CMK (cell line): ENCODE measurements at regions not wholly inside any gene's neighbourhood (a gene's known extent, or its start where the extent isn't known, plus 50 kb on each side); places are given as distances from the start of the nearest gene placed in this dataset.

Experiments used
- DNase-seq: peaks from one replicate; pipeline ENCODE4 v3.0.0-alpha.2; 2010; ENCODE audit warnings: low read depth

DNA sequence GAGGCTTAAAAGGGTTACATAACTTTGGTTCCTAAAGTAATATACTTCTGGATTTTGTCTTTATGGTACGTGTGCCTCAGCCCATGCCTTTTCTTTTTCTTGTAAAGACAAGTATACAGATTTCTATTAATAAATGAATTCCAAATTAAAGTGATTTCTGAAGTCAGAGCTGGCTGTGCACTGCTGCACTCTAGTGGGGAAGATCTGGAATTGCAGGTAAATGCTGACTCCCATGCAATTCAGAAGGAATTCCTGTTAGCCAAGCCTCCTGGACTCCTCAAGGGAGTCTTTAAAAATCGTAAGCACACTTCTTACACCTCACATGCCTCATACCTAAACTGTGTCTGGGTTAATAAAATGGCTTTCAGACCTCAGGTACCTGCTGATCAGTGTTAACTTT lies 118.4 kb upstream of the SLC7A1 start:
- no peak for DNase-seq

DNA sequence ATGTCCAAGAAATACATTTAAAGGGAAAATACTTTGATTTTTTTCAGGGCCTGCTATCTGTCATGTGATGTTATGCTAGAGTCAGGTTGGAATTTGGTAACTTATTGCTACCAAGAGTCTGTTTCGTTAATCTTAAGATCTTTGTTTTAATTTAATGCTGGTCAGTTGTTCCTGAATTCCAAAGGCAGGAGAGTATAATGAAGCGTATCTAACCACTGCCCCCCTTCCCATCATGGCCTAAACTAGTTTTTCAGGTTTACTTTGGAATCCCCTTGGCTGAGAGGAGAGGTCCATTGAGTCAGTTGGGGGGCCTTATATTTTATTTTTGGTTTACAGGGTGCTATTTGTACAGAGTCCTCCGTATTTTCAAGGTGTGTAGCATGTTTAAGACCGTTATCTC lies 116.3 kb upstream of the SLC7A1 start:
- DNase-seq: no peak

DNA sequence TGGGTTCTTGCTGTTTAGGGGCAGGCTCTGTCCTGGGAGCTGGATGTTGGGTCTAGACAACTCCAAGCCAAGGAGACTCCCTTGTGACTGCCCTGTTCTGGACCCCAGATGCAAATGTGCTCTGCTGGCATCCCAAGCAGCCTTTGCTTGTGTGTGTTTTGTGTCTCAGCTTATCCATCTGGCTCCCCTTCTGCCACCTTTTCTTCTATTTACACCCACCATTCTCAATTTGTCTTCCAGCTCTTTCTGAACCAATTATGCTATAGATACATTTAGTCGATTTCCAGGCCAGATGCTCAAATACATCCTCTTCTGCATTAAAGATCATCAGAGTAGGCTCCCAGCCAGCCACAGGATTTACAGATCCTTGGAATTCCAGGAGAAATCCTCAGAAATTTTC lies 115.0 kb upstream of the SLC7A1 start:
- DNase-seq: no peak

DNA sequence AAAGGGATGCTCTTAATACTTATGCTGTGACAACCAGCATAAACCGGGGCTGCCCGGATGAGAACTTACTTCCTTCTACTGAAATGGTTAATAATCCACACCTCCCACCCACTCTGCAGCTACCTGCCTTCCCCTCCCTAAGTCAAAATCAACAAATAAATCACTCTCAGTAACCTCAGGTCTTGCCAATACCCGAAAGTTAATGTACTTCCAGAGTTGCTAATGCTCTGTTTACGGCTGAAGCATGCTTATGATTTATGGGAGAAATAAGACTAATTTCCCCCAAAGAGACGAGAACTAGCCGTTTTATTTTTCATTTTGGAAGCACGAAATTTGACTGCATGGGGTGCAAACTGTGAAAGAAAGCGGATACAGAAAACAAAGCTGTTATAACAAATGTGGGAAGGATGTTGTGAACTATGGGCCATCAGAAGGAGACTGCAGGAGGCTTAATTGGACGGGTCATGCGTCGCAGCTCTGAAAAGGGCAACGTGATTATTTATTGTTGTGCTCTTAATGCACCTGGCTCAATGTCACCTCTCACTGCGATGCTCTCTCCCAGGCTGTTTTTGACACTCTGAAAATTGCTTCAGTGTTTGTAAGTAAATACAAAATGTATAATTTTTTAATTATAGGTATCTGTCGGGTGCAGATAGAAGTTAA lies 114.0 kb upstream of the SLC7A1 start:
- no peak for DNase-seq

DNA sequence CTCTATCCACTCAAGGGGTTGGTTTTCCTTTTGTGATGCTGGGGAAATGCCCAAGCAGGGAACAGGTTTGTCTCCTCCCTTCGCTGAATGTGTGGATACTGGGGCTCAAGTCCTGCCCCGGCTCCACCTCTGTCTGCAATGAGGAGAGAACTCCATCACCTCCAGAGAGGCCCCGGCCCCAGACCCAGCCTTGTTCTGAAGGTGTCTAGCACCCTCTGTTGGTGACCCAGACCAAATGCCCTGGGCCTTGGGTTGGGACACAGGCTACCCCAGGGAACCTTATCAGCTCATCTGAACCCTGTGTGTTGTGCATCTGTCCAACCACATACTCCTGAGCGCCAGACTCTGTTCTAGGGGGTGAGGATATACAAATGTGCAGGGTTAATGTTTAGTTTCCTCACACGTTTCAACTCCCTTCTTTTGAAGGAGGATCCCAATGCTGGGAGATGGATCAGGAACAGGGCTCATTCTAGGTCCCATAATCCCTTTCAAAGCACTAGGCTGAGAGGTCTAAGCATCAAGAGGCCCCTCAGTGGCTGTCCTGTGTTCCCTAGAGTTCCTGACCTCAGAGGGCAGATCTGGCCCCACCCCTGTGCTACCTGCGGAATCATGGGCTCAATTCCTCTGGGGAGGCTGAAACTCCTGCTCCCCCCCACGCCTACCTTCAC lies 112.5 kb upstream of the SLC7A1 start:
- DNase-seq: peak; percentile 22

DNA sequence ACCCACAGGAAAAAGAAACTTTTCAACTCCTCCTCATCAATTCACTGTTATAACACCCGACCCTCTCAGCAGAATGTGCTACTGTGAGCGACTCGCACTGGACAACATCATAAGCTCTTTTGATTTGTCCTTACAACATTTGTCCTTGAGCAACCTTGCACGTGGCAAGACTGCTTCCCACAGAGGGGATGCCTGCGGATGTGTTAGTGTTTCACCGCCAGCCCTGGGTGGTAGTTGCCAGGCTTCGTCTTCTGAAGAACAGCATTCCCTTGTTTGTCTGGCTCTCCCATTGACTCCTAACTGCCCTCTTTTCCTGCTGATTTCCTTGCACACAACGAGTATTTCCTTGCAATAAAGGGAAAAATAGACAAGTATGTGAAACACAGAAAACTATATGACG lies 111.4 kb upstream of the SLC7A1 start:
- DNase-seq: no peak

DNA sequence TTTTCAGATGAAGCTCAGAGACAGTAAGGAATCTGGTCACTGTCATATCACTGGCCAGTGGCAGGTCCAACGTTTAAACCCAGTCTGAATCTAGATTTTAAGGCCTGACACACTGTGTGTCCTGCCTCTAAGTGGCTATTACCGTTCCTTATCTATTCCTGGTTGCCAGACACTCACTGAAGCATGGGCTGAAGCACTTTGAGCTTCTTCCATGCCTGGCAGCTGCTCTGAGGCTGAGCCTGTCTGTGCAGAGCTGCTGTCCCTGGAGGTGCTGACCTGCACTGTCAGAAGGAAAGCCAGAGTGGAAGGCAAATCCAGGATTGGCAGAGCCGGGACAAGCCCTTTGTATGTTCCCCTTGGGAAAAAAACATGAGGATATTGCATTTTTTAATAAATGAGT lies 109.2 kb upstream of the SLC7A1 start:
- no peak for DNase-seq

DNA sequence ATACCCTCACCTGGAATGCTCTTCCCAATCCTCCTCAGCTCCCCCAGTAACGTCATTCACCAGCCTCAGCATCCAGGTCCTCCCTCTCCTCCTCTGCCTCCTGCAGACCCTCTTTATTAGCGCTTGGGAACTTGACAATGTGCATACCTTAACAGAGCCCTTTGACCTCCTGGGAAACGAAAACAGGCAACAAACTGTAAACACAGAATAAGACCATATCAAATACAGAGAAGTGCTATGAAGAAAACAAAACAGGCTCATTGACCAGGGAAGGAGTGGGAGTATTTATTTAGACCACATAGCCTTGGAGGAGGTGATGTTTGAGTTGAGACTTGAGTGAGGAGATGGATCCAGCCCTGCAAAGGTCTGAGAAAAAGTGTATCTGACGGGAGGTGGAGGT lies 107.9 kb upstream of the SLC7A1 start:
- no peak for DNase-seq

DNA sequence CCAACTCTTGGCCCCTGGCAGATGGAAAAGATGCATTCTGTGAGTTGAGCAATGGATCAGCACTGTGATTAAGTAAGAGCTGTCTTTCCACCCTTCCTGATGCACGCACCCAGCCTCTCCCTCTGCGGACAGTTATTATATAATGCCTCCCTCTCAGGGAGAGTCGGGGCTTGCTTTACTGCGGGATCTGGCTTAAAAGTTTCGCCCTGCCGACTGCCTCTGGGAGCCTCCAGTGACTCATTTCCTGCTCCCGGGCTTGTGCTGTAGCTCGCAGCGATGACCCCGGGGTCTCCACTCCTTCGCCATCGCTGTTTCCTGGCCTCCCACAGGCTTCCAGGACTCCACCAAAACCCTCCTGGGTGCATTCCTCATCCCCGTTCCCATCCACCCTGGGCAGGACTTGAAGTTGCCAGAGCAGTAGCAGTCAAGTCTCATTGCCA lies 107.4 kb upstream of the SLC7A1 start:
- DNase-seq: no peak

DNA sequence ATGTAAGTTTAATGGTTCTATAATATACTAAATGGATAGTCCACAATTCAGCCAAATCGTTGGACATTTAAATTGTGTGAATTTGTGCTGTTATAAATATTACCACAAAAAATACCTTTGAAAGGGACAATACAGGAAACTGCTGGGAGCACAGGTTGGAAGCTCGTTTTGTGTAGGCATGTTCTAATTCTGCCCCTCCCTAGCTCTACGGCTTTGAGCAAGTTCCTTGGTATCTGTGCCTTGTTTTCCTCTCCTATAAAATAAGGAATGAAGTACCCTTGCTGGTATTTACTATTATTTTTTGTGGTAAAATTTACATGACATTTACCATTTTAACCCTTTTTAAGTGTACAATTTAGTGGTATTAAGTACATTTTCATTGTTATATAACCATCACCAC lies 102.6 kb upstream of the SLC7A1 start:
- no peak for DNase-seq

DNA sequence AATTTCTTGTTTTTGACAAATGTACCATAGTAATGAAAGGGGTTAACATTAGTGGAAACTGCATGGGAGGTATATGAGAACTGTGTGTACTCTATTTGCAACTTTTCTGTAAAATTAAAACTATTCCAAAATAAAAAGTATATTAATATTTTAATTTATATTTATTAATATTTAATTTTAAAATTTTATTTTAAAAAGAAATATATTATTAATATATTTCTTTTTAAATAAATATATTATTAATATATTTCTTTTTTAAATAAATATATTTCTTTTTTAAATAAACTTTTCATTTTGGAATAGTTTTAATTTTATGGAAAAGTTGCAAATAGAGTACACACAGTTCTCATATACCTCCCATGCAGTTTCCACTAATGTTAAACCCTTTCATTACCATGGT lies 101.1 kb upstream of the SLC7A1 start:
- DNase-seq: no peak

DNA sequence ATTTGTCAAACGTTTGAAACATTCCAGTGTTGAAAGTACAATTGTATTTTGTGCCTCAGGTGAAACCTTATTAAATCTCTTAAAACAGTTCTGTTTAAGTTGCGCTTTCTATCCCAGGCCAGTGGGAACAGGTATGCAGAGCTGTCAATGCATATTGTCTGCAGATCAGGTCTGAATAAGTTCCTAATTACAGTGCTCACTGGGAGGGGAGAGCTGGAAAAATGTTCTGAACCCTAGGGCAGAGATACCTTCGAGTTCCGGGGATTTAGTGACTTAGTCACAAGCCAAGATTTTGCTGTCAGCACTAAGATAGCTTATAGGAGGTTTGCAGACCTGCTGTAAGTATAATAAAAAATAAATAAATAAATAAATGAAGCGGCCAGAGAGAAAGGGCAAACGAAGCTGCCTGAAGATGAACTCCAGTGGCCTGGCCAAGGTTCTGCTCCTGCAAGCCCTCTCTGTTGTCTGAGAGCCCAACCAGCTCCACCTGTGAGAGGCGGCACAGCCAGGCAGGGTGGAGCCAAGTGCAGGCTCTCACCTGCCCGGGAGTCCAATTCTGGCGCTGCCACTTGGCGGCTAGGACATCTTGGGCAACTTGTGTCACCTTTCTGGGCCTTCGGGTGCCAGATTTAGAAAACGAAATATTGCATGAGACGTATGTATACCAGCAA lies 97.9 kb upstream of the SLC7A1 start:
- no peak for DNase-seq

DNA sequence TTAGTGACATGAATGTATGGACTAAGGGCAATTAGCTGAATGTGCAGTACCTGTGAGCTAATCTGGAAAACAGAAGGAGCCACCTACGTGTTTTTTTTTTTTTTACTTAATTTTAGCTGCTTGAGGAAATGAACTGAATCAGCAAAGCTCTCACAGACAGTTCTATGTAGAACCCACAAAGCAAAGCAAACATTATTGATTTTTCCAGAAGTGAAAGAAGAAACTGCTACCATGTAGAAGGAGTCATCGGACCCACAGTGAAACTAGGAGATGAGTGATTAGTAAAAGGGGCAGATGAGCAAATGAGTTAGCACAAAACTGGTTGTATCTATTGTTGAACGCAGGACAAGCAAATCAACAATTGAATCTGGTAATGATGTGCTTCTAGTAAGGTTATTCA lies 94.1 kb upstream of the SLC7A1 start:
- DNase-seq: no peak

DNA sequence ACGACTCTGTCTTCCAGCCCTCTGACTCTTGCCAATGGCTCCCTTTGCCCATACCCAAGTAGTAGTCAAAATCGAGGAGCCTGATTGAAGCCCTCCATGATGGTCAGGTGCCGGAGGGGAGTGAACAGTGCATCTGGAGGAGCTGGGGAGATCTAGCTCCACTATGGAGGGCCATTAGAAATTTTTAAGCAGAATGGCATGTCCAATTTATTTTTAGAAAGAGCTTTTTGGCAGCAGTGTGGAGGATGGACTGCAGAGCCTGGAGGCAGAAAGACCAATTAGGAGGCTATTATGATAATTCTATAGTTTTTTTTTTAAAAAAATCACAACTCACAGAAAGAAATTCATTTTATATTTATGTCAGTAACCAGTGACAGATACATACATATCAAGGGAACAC lies 92.7 kb upstream of the SLC7A1 start:
- no peak for DNase-seq

DNA sequence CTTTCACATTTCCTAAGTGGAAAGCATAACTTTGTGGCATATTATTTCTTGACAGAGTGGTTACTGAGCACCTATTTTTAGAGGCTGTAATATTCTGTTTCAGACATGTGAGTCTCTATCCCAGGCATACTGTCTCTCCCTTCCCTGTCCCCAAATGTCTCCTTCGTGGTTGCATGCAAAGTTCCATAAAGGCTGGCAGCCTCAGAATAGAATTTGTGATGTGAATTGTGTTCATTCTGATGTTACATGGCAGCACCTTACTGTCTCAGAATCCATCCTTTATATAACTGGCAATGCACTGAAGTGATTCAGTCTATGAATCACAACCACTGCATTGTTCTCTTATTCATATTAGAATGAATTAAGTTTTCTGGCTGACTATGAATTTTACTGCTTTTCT lies 89.0 kb upstream of the SLC7A1 start:
- no peak for DNase-seq

DNA sequence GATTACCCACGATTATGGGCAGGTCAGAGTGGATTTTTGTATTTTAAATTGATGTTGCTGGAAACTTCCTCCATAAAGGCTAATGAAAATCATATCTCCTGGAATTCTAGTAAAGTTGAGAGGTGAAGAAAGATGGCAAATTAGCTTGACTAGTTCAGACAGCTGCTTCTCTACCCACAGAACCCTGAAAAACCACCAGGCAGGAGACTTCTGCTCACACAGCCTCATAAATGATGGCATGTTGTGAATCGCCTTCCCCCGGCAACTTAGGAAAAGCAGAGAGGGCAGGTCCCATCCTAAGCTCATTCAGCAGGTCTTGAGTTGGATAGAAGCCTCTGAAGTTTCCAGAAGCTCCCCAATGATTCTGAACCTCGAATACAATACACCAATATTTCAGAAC lies 87.6 kb upstream of the SLC7A1 start:
- no peak for DNase-seq

DNA sequence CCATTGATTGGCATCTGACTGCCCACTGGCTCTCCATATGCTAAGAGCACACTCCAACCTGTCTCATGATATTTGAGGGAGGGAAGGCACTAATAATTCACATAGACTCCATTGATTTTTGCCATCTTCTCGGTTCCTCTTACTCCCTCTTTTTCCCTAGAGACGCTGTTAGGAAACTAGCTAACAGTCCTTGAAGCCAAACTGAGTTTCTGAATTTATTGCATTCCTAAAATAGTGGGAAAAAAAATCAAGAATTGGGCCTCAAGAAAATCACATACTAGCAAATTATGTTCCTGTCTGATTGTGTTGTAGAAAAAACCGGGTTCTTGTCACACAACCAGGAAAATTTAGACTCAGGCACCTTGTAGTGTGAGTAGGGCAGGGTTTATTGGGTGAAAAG lies 86.4 kb upstream of the SLC7A1 start:
- DNase-seq: no peak

DNA sequence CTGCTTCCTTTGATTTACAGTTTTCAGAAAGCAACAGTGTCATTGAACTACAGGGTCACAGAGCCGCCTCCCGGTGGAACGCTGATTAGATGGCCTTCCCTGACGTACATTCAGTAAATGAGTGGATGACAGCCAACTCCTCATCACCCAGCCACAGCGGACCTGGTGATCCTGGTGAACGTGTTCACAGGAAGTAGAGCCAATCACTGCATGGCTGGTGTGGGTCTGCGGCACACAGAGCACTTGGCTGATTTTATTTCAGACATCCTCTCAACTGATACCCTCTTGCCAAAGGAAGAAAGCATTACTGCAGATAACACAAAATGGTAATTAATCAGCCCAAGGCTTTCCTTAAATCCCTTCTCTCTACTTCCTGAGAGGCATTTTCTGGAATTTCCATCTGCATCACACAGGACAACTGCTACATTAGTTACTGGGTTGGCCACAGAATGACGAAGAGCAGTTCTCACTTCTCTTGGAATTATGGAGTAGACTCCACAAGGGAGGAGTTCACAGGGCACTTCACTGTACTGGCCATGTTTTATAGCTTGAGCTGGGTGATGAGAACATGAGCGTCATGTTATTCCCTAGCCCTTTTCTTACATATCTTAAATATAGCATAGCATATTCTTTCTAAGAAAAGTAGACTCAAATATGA lies 84.0 kb upstream of the SLC7A1 start:
- DNase-seq: no peak

DNA sequence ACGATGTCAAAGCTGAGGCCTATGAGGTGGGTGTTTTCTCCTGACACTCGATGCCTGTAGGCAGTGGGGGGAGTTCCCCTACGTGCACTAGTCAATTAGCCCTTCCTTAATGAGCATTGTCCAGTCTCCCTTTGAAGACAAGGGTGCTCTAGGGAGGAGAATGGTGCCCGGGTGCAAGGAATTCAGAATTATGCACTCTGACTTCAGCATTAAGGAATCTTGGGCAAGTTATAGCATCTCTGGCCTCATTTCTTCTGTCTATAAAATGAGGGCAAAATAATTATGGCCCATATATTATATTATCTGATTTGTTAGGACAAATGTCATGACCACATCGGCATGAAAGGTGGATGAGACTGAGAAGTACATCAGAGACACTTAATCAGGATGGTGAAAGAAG lies 82.1 kb upstream of the SLC7A1 start:
- DNase-seq: no peak

DNA sequence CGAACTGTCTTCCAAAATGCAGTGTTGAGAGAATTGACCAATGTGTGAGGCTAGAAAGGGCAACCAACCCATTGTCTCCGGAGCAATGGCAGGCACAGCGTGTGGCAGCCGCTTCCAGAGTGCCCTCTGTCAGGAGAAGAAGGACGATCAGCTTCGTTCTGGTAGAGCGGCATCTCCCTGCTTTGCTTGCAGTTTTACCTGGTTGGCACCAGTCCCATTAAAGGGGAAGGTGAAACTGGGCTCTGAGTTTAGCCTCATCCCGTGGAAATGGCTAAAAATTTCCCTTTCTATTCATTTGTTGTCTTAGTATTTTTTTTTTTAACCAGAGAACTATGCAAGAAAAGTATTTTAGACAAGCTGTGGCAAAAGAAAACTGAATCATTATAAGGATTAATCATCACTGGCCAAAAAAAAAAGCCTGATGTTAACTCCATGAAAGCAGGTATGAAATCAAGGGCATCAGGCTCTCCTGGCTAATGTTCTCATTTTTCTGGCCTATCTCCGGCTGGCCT lies 81.5 kb upstream of the SLC7A1 start:
- DNase-seq: no peak

DNA sequence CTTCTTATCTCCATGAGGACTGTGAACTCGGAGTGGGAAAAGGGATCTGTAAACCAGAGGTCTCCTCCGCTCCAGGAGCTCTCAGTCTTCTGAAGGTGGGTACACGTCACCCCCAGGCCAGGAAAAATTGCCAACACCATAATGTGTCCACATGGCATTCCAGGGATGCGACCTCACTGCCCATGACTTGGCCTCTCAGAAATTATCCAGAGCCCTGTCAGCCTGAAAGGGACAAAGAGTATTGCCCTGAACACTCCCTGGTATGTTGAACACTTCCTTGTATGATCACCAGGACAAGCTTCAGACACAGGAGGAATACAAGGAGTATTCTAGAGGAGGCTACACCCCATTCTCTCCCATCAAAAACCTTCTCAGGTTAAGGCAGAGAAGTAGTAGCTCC lies 81.0 kb upstream of the SLC7A1 start:
- no peak for DNase-seq

DNA sequence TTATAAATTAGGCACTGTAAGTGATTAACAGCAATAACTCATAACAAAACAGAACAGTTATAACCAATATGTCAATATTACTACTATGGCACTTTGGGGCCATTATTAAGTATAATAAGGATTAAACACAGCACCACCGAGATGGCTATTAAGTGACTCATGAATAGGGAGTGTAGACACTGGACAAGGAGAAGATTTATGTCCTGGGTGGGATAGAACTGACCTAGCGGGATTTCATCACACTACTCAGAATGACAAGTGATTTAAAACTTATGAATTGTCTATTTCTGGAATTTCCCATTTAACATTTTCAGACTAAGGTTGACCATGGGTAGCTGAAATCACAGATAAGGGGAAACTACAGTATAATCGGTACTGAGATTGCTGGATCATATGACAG lies 79.0 kb upstream of the SLC7A1 start:
- DNase-seq: no peak

DNA sequence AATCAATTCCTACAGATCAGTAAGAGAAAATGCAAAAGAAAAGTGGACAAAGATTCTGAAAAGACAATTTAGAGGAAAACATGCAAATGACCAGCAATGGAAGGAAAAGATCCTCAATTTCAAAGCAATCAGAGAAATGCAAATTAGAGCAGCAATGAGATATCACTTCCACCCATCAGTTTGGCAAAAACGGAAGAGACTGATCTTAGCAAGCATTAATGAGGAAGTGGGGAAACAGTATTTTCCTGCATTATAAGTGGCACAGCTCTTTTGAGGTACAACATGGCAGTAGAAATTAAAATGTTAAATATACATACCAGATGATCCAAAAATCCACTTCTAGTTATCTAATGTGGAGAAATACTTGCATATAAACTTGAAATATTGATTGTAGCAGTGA lies 69.1 kb upstream of the SLC7A1 start:
- DNase-seq: no peak
